Sciatic nerve (tissue), 2 donors: ENCODE measurements at regions not wholly inside any gene's neighbourhood (a gene's known extent, or its start where the extent isn't known, plus 50 kb on each side); places are given as distances from the start of the nearest gene placed in this dataset.
A peak's percentile ranks its signal among the peaks of the same experiment; 100 is the strongest.

Experiments
- ATAC-seq: fragments of 200-7000 bp; cut with Tn5 transposase; one replicate; pipeline ENCODE4 v1.9.1; 2020; ENCODE audit warnings: mild to moderate bottlenecking, moderate library complexity
- DNase-seq: peaks from one replicate; pipeline ENCODE4 v3.0.0-alpha.2; 2020; ENCODE audit warnings: low spot score
- intact Hi-C: fragments of 100-400 bp; cut with DNase I; formaldehyde crosslinking; loops from one replicate; pipeline ENCODE4 v1.14.2; 2022
- donor health status: DM: no; HTN: no; CAD: no.
- donor health status: DM: no; HTN: no; CAD: no.

GRCh38 chr13:74443631-74444030 lies 309.4 kb upstream of the KLF12 start:
- DNase-seq = no peak
- ATAC-seq = peak; percentile 51
- intact Hi-C loops = no loop called here

- intact Hi-C loops = no loop called here
- no peak for ATAC-seq
Observed at GRCh38 chr13:74442751-74443150, 308.5 kb upstream of the KLF12 start.

GRCh38 chr13:74438901-74439300 lies 304.7 kb upstream of the KLF12 start:
- intact Hi-C loops = no loop called here
- DNase-seq (no peak), ATAC-seq (no peak)

More at GRCh38 chr13:74442751-74443150, 308.5 kb upstream of the KLF12 start:
- DNase-seq = no peak

- intact Hi-C loops = no loop called here
- no peak for DNase-seq
- ATAC-seq = no peak
Observed at GRCh38 chr13:74434782-74435181, 300.6 kb upstream of the KLF12 start.

- no peak for ATAC-seq
- DNase-seq = no peak
- intact Hi-C loops = no loop called here
Observed at GRCh38 chr13:74424455-74424854, 290.3 kb upstream of the KLF12 start.

- DNase-seq (no peak), ATAC-seq (no peak)
- intact Hi-C loops = no loop called here
Observed at GRCh38 chr13:74423434-74423833, 289.2 kb upstream of the KLF12 start.

- DNase-seq (no peak), ATAC-seq (no peak)
- intact Hi-C loops = no loop called here
Observed at GRCh38 chr13:74414458-74414857, 280.3 kb upstream of the KLF12 start.

- DNase-seq (no peak), ATAC-seq (no peak)
- intact Hi-C loops = no loop called here
Observed at GRCh38 chr13:74413482-74413881, 279.3 kb upstream of the KLF12 start.

GRCh38 chr13:74409551-74409950 lies 275.3 kb upstream of the KLF12 start:
- intact Hi-C loops = no loop called here
- DNase-seq (no peak), ATAC-seq (no peak)

- DNase-seq (no peak), ATAC-seq (no peak)
- intact Hi-C loops = no loop called here
Observed at GRCh38 chr13:74406420-74406819, 272.2 kb upstream of the KLF12 start.

- DNase-seq (no peak), ATAC-seq (no peak)
- intact Hi-C loops = no loop called here
Observed at GRCh38 chr13:74398599-74398998, 264.4 kb upstream of the KLF12 start.

- intact Hi-C loops = no loop called here
- ATAC-seq = no peak
- no peak for DNase-seq
Observed at GRCh38 chr13:74389056-74389455, 254.9 kb upstream of the KLF12 start.

- intact Hi-C loops = no loop called here
- ATAC-seq = no peak
- no peak for DNase-seq
Observed at GRCh38 chr13:74388626-74389025, 254.4 kb upstream of the KLF12 start.

GRCh38 chr13:74372511-74372910 lies 238.3 kb upstream of the KLF12 start:
- intact Hi-C loops = no loop called here
- ATAC-seq = no peak
- no peak for DNase-seq

- DNase-seq (no peak), ATAC-seq (no peak)
- intact Hi-C loops = no loop called here
Observed at GRCh38 chr13:74367193-74367592, 233.0 kb upstream of the KLF12 start.

GRCh38 chr13:74361274-74361673 lies 227.1 kb upstream of the KLF12 start:
- intact Hi-C loops = no loop called here
- DNase-seq (no peak), ATAC-seq (no peak)

GRCh38 chr13:74346960-74347359 lies 212.8 kb upstream of the KLF12 start:
- no peak for DNase-seq
- intact Hi-C loops = no loop called here
- no peak for ATAC-seq

GRCh38 chr13:74338341-74338740 lies 204.1 kb upstream of the KLF12 start:
- intact Hi-C loops = no loop called here
- no peak for ATAC-seq

GRCh38 chr13:74336546-74336945 lies 202.3 kb upstream of the KLF12 start:
- intact Hi-C loops = no loop called here
- DNase-seq = no peak
- ATAC-seq = no peak

More at GRCh38 chr13:74338341-74338740, 204.1 kb upstream of the KLF12 start:
- DNase-seq = no peak

- DNase-seq (no peak), ATAC-seq (no peak)
- intact Hi-C loops = no loop called here
Observed at GRCh38 chr13:74335370-74335769, 201.2 kb upstream of the KLF12 start.

- intact Hi-C loops = no loop called here
- no peak for ATAC-seq
- no peak for DNase-seq
Observed at GRCh38 chr13:74329962-74330361, 195.8 kb upstream of the KLF12 start.

- DNase-seq = no peak
Observed at GRCh38 chr13:74325106-74325505, 190.9 kb upstream of the KLF12 start.

More at GRCh38 chr13:74325106-74325505, 190.9 kb upstream of the KLF12 start:
- ATAC-seq = peak; percentile 67
- intact Hi-C loops = no loop called here
